ES-I3 (cell line): ENCODE measurements at regions not wholly inside any gene's neighbourhood (a gene's known extent, or its start where the extent isn't known, plus 50 kb on each side); places are given as distances from the start of the nearest gene placed in this dataset.

Experiments
- H3K36me3 ChIP-seq: 2 replicates; pipeline ENCODE4 v1.6.1; 2013; ENCODE audit warnings: mild to moderate bottlenecking, low read length, control low read depth, moderate library complexity; ENCODE audit not compliant: insufficient read depth
- H3K4me1 ChIP-seq: 2 replicates; pipeline ENCODE4 v1.6.1; 2013; ENCODE audit warnings: mild to moderate bottlenecking, control low read depth, low read length; ENCODE audit not compliant: insufficient read depth
- H3K9ac ChIP-seq: 2 replicates; pipeline ENCODE4 v1.6.1; 2013; ENCODE audit warnings: low read depth, mild to moderate bottlenecking, low read length, moderate library complexity
- H3K9me3 ChIP-seq: 2 replicates; pipeline ENCODE4 v1.6.1; 2013; ENCODE audit warnings: mild to moderate bottlenecking, low read length, moderate library complexity; ENCODE audit not compliant: control insufficient read depth, insufficient read depth

- H3K4me1 ChIP-seq = peaks cover 34% of the 10 kb centered on the region
- H3K9me3 ChIP-seq = no peaks in the 10 kb centered on the region
- peaks cover 13% of the 10 kb centered on the region; the same call in 1 of the 2 replicates for H3K36me3 ChIP-seq
- peak overlapping the region; percentile 51 for H3K9ac ChIP-seq
These were observed 420.5 kb downstream of the MAFB start for GRCh38 chr20:40268321-40269075.

GRCh38 chr20:40265825-40266533 is 423.1 kb downstream of the MAFB start:
- Histone ChIP-seq H3K9me3 (no peaks in the 10 kb centered on the region), H3K9ac (no peak overlapping the region), H3K36me3 (0 out of 2 replicates have a peak, but pooled peaks cover under 1% of the 10 kb centered on the region), H3K4me1 (peaks cover 40% of the 10 kb centered on the region)

- Histone ChIP-seq H3K36me3 (no peaks in the 10 kb centered on the region), H3K9me3 (no peaks in the 10 kb centered on the region), H3K9ac (no peak overlapping the region), H3K4me1 (peaks cover 28% of the 10 kb centered on the region)
These were observed 426.8 kb downstream of the MAFB start for GRCh38 chr20:40262219-40262618.

- H3K9me3 ChIP-seq = no peaks in the 10 kb centered on the region
- peaks cover 6% of the 10 kb centered on the region; the same call in 1 of the 2 replicates for H3K4me1 ChIP-seq
- H3K36me3 ChIP-seq = no peaks in the 10 kb centered on the region
- H3K9ac ChIP-seq = no peak overlapping the region
These were observed 430.1 kb downstream of the MAFB start for GRCh38 chr20:40258931-40259330.

- H3K36me3 ChIP-seq = no peaks in the 10 kb centered on the region
- no peaks in the 10 kb centered on the region for H3K4me1 ChIP-seq
- no peak overlapping the region for H3K9ac ChIP-seq
- no peaks in the 10 kb centered on the region for H3K9me3 ChIP-seq
These were observed 431.3 kb downstream of the MAFB start for GRCh38 chr20:40257763-40258162.

- H3K4me1 ChIP-seq = no peaks in the 10 kb centered on the region
- no peaks in the 10 kb centered on the region; the same call in 1 of the 2 replicates for H3K9me3 ChIP-seq
- no peaks in the 10 kb centered on the region for H3K36me3 ChIP-seq
- H3K9ac ChIP-seq = no peak overlapping the region
These were observed 433.7 kb downstream of the MAFB start for GRCh38 chr20:40255365-40255764.

- Histone ChIP-seq H3K36me3 (no peaks in the 10 kb centered on the region), H3K9ac (no peak overlapping the region), H3K4me1 (no peaks in the 10 kb centered on the region), H3K9me3 (no peaks in the 10 kb centered on the region; the same call in 1 of the 2 replicates)
These were observed 434.8 kb downstream of the MAFB start for GRCh38 chr20:40254023-40254772.

- Histone ChIP-seq H3K4me1 (no peaks in the 10 kb centered on the region), H3K9ac (no peak overlapping the region), H3K9me3 (no peaks in the 10 kb centered on the region; the same call in 1 of the 2 replicates), H3K36me3 (no peaks in the 10 kb centered on the region; the same call in 1 of the 2 replicates)
These were observed 437.6 kb downstream of the MAFB start for GRCh38 chr20:40251284-40251932.

- Histone ChIP-seq H3K4me1 (no peaks in the 10 kb centered on the region), H3K9me3 (no peaks in the 10 kb centered on the region; the same call in 1 of the 2 replicates), H3K9ac (no peak overlapping the region), H3K36me3 (no peaks in the 10 kb centered on the region; the same call in 1 of the 2 replicates)
These were observed 439.2 kb downstream of the MAFB start for GRCh38 chr20:40249805-40250204.

GRCh38 chr20:40245829-40246228 is 443.2 kb downstream of the MAFB start:
- Histone ChIP-seq H3K36me3 (peaks cover 14% of the 10 kb centered on the region; the same call in 1 of the 2 replicates), H3K9ac (no peak overlapping the region), H3K4me1 (no peaks in the 10 kb centered on the region), H3K9me3 (no peaks in the 10 kb centered on the region)

GRCh38 chr20:40244286-40244685 is 444.8 kb downstream of the MAFB start:
- peaks cover 14% of the 10 kb centered on the region; the same call in 1 of the 2 replicates for H3K36me3 ChIP-seq
- H3K4me1 ChIP-seq = no peaks in the 10 kb centered on the region
- no peak overlapping the region for H3K9ac ChIP-seq
- H3K9me3 ChIP-seq = no peaks in the 10 kb centered on the region

GRCh38 chr20:40241596-40242343 is 447.3 kb downstream of the MAFB start:
- H3K36me3 ChIP-seq = peaks cover 14% of the 10 kb centered on the region; the same call in 1 of the 2 replicates
- no peaks in the 10 kb centered on the region for H3K9me3 ChIP-seq
- H3K4me1 ChIP-seq = no peaks in the 10 kb centered on the region
- H3K9ac ChIP-seq = no peak overlapping the region

GRCh38 chr20:40238511-40238910 is 450.5 kb downstream of the MAFB start:
- Histone ChIP-seq H3K36me3 (peaks cover 10% of the 10 kb centered on the region; the same call in 1 of the 2 replicates), H3K4me1 (no peaks in the 10 kb centered on the region), H3K9ac (no peak overlapping the region), H3K9me3 (no peaks in the 10 kb centered on the region)
